ENCODE measurements at regions not wholly inside any gene's neighbourhood (a gene's known extent, or its start where the extent isn't known, plus 50 kb on each side); places are given as distances from the start of the nearest gene placed in this dataset.

DNA sequence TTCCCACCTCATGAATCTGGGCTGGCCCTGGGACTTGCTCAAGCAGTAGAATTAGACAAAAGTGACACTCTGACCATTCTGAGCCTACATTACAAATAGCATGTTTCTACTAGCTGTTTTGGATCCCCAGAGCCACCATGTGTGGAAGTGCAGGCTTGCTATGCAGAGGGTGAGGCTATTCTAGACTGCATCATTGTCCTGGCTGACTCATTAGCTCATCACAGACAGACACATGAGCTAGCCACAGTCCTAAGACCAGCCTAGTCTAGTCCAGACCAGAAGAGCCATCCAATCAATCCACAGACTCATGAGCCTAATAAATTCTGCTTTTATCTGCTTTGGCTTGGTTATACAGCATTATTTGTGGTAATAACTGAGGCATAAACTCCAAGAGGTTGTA, 351.9 kb downstream of the PRELID2 start:
- TF ChIP-seq, protein P1, sequence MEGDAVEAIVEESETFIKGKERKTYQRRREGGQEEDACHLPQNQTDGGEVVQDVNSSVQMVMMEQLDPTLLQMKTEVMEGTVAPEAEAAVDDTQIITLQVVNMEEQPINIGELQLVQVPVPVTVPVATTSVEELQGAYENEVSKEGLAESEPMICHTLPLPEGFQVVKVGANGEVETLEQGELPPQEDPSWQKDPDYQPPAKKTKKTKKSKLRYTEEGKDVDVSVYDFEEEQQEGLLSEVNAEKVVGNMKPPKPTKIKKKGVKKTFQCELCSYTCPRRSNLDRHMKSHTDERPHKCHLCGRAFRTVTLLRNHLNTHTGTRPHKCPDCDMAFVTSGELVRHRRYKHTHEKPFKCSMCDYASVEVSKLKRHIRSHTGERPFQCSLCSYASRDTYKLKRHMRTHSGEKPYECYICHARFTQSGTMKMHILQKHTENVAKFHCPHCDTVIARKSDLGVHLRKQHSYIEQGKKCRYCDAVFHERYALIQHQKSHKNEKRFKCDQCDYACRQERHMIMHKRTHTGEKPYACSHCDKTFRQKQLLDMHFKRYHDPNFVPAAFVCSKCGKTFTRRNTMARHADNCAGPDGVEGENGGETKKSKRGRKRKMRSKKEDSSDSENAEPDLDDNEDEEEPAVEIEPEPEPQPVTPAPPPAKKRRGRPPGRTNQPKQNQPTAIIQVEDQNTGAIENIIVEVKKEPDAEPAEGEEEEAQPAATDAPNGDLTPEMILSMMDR (IDR thresholded peaks at IDR 0.05; ENCODE audit: low read depth, low read length), result no peak
- no peak for TF ChIP-seq POLR2A (IDR thresholded peaks at IDR 0.05; ENCODE audit: extremely low read depth, insufficient read length)
- TF ChIP-seq, protein P2, sequence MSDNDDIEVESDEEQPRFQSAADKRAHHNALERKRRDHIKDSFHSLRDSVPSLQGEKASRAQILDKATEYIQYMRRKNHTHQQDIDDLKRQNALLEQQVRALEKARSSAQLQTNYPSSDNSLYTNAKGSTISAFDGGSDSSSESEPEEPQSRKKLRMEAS (IDR thresholded peaks at IDR 0.05; ENCODE audit: low read depth, low read length), result no peak

All from NB4 (cell line).